HepG2 (cell line): ENCODE measurements at regions not wholly inside any gene's neighbourhood (a gene's known extent, or its start where the extent isn't known, plus 50 kb on each side); places are given as distances from the start of the nearest gene placed in this dataset.
A peak's percentile ranks its signal among the peaks of the same experiment; 100 is the strongest.

ENCODE experiments used
- ARNTL ChIP-seq: sonication (generic); formaldehyde crosslinking; IDR thresholded peaks from 2 replicates; pipeline ENCODE4 v1.4.0; 2020; ENCODE audit warnings: mild to moderate bottlenecking, missing genetic modification reagents
- ATF7 ChIP-seq, 2 experiments: fragments of 450-650 bp in 1 of 2; sonication (generic) in 1 of 2; formaldehyde crosslinking in 1 of 2; IDR thresholded peaks; 2 replicates each; pipeline versions ENCODE4 v1.4.0 to v1.6.1; 2016 to 2020; ENCODE audit warnings: antibody characterized with exemption in 1 of 2, mild to moderate bottlenecking in 1 of 2, missing genetic modification reagents in 1 of 2
- ATM ChIP-seq: fragments of 450-650 bp; IDR thresholded peaks from 2 replicates; pipeline ENCODE4 v1.7.1; 2017; ENCODE audit warnings: mild to moderate bottlenecking, borderline replicate concordance
- BORCS8-MEF2B ChIP-seq: sonication (generic); formaldehyde crosslinking; IDR thresholded peaks from 2 replicates; pipeline ENCODE4 v1.8.0; 2022; ENCODE audit warnings: mild to moderate bottlenecking, missing genetic modification reagents
- BRD4 ChIP-seq: sonication (generic); formaldehyde crosslinking; IDR thresholded peaks from 2 replicates; pipeline ENCODE4 v1.4.0; 2020; ENCODE audit warnings: missing genetic modification reagents
- ETV5 ChIP-seq: IDR thresholded peaks from 2 replicates; pipeline ENCODE4 v1.6.1; 2018; ENCODE audit warnings: missing biosample characterization, missing genetic modification reagents, inconsistent platforms, borderline replicate concordance
- FOXA1 ChIP-seq, 2 experiments: fragments of 450-650 bp in 1 of 2; sonication (generic) in 1 of 2; formaldehyde crosslinking in 1 of 2; IDR thresholded peaks; 2 replicates each; pipeline versions ENCODE4 v1.4.0 to v1.6.1; 2016 to 2020; ENCODE audit warnings: missing genetic modification reagents in 1 of 2
- FOXK2 ChIP-seq: fragments of 450-650 bp; IDR thresholded peaks from 2 replicates; pipeline ENCODE4 v1.6.1; 2016
- FOXP1 ChIP-seq, 2 experiments: fragments of 450-650 bp in 1 of 2; IDR thresholded peaks; 2 replicates each; pipeline ENCODE4 v1.6.1; 2017 to 2018; ENCODE audit warnings: antibody characterized with exemption in 1 of 2
- GABPB1 ChIP-seq: IDR thresholded peaks from 2 replicates; pipeline ENCODE4 v1.6.1; 2016; ENCODE audit warnings: mild to moderate bottlenecking, missing genetic modification reagents, moderate library complexity, missing compliant biosample characterization
- HDAC2 ChIP-seq: sonication (generic); formaldehyde crosslinking; IDR thresholded peaks from 2 replicates; pipeline ENCODE4 v1.4.0; 2020; ENCODE audit warnings: missing genetic modification reagents
- HNF4G ChIP-seq, 2 experiments: sonication (generic) in 1 of 2; formaldehyde crosslinking in 1 of 2; IDR thresholded peaks; 2 replicates each; pipeline versions ENCODE4 v1.4.0 to v1.6.1; 2011 to 2020; ENCODE audit warnings: borderline replicate concordance in 2 of 2, low read depth in 2 of 2, mild to moderate bottlenecking in 2 of 2, low read length in 1 of 2, missing genetic modification reagents in 1 of 2, moderate library complexity in 1 of 2
- HOXA3 ChIP-seq: sonication (generic); formaldehyde crosslinking; IDR thresholded peaks from 2 replicates; pipeline ENCODE4 v1.5.0; 2020; ENCODE audit warnings: missing genetic modification reagents
- MIER2 ChIP-seq: IDR thresholded peaks from 2 replicates; pipeline ENCODE4 v1.6.1; 2016; ENCODE audit warnings: missing biosample characterization, missing genetic modification reagents
- MIXL1 ChIP-seq: IDR thresholded peaks from 2 replicates; pipeline ENCODE4 v1.6.1; 2016
- NFE2 ChIP-seq: sonication (generic); formaldehyde crosslinking; IDR thresholded peaks from 2 replicates; pipeline ENCODE4 v1.4.0; 2020; ENCODE audit warnings: missing genetic modification reagents
- NR2F2 ChIP-seq: IDR thresholded peaks from 2 replicates; pipeline ENCODE4 v1.6.1; 2012; ENCODE audit warnings: low read depth, inconsistent platforms, borderline replicate concordance
- PHB2 ChIP-seq: fragments of 450-650 bp; IDR thresholded peaks from 2 replicates; pipeline ENCODE4 v1.6.1; 2018; ENCODE audit not compliant: partially characterized antibody
- POGZ ChIP-seq: sonication (generic); formaldehyde crosslinking; IDR thresholded peaks from 2 replicates; pipeline ENCODE4 v1.4.0; 2020; ENCODE audit warnings: mild to moderate bottlenecking, missing genetic modification reagents
- RNF2 ChIP-seq: fragments of 450-650 bp; conservative IDR thresholded peaks from 2 replicates; pipeline ENCODE4 v1.6.1; 2016; ENCODE audit warnings: low read depth
- SALL1 ChIP-seq: sonication (generic); formaldehyde crosslinking; IDR thresholded peaks from 2 replicates; pipeline ENCODE4 v1.8.0; 2022; ENCODE audit warnings: mild to moderate bottlenecking, missing genetic modification reagents
- STAG1 ChIP-seq: sonication (generic); formaldehyde crosslinking; IDR thresholded peaks from 2 replicates; pipeline ENCODE4 v1.4.0; 2020; ENCODE audit warnings: missing genetic modification reagents
- TEAD2 ChIP-seq: sonication (generic); formaldehyde crosslinking; IDR thresholded peaks from 2 replicates; pipeline ENCODE4 v1.9.0; 2021; ENCODE audit warnings: missing genetic modification reagents
- ZNF460 ChIP-seq: sonication (generic); formaldehyde crosslinking; IDR thresholded peaks from 2 replicates; pipeline ENCODE4 v1.5.1; 2020; ENCODE audit warnings: missing genetic modification reagents, mild to moderate bottlenecking, borderline replicate concordance
- ZNF629 ChIP-seq: sonication (generic); formaldehyde crosslinking; conservative IDR thresholded peaks from 2 replicates; pipeline ENCODE4 v1.5.0; 2020; ENCODE audit warnings: missing genetic modification reagents
- ZZZ3 ChIP-seq: sonication (generic); formaldehyde crosslinking; IDR thresholded peaks from 2 replicates; pipeline ENCODE4 v1.4.0; 2020; ENCODE audit warnings: missing genetic modification reagents, mild to moderate bottlenecking, borderline replicate concordance
- TF ChIP-seq, protein P1 (sequence below): IDR thresholded peaks from 2 replicates; pipeline ENCODE4 v1.6.1; 2016; ENCODE audit warnings: missing biosample characterization, missing genetic modification reagents, low read depth
- TF ChIP-seq, protein P2 (sequence below): sonication (generic); formaldehyde crosslinking; IDR thresholded peaks from 2 replicates; pipeline ENCODE4 v1.5.0; 2020; ENCODE audit warnings: mild to moderate bottlenecking, missing genetic modification reagents, moderate library complexity

DNA sequence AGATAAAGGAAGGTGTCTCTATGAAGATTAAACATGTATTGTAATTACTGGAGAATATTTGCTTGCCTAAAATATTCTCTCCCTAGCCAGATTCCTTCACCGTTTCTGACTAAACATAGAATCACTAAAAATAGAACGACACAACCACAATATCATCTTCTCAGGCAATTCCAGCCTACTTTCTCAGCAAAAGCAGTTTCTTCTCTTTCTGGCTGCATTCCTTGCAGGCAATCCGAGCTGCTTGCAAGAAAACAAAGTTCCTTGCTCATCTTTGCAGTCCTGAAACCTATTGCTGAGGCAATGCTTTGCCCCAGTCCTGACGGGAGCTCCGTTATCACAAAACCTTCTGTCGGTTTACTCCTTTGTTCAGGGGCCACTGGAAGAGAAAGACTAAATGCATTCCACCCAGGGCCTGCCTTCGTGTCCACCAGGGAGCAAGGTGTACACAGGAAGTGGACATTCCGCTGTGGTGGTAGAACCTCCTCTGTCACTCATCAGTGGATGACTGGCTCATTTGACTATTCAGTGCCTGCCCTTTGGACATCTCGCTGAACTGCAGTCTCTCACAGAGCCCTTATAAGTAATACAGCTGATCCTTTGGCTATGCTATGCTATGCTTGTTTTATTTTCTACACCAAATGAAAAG, 239.2 kb upstream of the DOK6 start (continued):
- TF ChIP-seq SALL1 (CRISPR knock-in tag) (peak; percentile 66), MIXL1 (peak; percentile 51; the same call in 1 of the 2 replicates), FOXA1 (IDR thresholded peaks at IDR 0.05) (no peak), FOXA1 (CRISPR knock-in tag; IDR thresholded peaks at IDR 0.05) (peak; percentile 40; the same call in 1 of the 2 replicates), ETV5 (CRISPR knock-in tag) (peak; percentile 63; the same call in 1 of the 2 replicates), POGZ (peak; percentile 31; the same call in 1 of the 2 replicates), NFE2 (CRISPR knock-in tag) (no peak), PHB2 (no peak), HOXA3 (peak; percentile 22; the same call in 1 of the 2 replicates), FOXK2 (no peak), STAG1 (peak; percentile 35; the same call in 1 of the 2 replicates), RNF2 (0 out of 2 replicates have a peak, but pooled peaks have one; percentile 20), HNF4G (IDR thresholded peaks at IDR 0.05; ENCODE audit: borderline replicate concordance, low read depth, low read length) (no peak), HNF4G (CRISPR knock-in tag; IDR thresholded peaks at IDR 0.05; ENCODE audit: borderline replicate concordance, low read depth) (no peak), BRD4 (CRISPR knock-in tag) (no peak), ZNF460 (no peak), NR2F2 (no peak), MIER2 (CRISPR knock-in tag) (peak; percentile 28; the same call in 1 of the 2 replicates), ATF7 (IDR thresholded peaks at IDR 0.05) (no peak), ATF7 (CRISPR knock-in tag; IDR thresholded peaks at IDR 0.05) (no peak), ZNF629 (CRISPR knock-in tag) (no peak), TEAD2 (no peak), BORCS8-MEF2B (no peak), ZZZ3 (CRISPR knock-in tag) (no peak), ATM (no peak), GABPB1 (CRISPR knock-in tag) (peak; percentile 59; the same call in 1 of the 2 replicates), ARNTL (no peak), FOXP1 (IDR thresholded peaks at IDR 0.05) (no peak), FOXP1 (CRISPR knock-in tag; IDR thresholded peaks at IDR 0.05) (0 out of 2 replicates have a peak, but pooled peaks have one; percentile 7), HDAC2 (CRISPR knock-in tag) (peak; percentile 45; the same call in 1 of the 2 replicates)
- TF ChIP-seq, protein P1, sequence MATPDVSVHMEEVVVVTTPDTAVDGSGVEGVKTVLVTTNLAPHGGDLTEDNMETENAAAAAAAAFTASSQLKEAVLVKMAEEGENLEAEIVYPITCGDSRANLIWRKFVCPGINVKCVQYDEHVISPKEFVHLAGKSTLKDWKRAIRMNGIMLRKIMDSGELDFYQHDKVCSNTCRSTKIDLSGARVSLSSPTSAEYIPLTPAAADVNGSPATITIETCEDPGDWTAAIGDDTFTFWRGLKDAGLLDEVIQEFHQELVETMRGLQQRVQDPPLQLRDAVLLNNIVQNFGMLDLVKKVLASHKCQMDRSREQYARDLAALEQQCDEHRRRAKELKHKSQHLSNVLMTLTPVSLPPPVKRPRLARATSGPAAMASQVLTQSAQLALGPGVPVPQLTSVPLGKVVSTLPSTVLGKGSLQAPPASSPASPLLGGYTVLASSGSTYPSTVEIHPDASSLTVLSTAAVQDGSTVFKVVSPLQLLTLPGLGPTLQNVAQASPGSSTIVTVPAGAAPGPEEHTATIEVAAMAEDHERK (CRISPR knock-in tag): no peak
- TF ChIP-seq, protein P2, sequence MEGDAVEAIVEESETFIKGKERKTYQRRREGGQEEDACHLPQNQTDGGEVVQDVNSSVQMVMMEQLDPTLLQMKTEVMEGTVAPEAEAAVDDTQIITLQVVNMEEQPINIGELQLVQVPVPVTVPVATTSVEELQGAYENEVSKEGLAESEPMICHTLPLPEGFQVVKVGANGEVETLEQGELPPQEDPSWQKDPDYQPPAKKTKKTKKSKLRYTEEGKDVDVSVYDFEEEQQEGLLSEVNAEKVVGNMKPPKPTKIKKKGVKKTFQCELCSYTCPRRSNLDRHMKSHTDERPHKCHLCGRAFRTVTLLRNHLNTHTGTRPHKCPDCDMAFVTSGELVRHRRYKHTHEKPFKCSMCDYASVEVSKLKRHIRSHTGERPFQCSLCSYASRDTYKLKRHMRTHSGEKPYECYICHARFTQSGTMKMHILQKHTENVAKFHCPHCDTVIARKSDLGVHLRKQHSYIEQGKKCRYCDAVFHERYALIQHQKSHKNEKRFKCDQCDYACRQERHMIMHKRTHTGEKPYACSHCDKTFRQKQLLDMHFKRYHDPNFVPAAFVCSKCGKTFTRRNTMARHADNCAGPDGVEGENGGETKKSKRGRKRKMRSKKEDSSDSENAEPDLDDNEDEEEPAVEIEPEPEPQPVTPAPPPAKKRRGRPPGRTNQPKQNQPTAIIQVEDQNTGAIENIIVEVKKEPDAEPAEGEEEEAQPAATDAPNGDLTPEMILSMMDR (CRISPR knock-in tag): peak; percentile 21; the same call in 1 of the 2 replicates
